Natural killer cell (primary cell): ENCODE measurements at regions not wholly inside any gene's neighbourhood (a gene's known extent, or its start where the extent isn't known, plus 50 kb on each side); places are given as distances from the start of the nearest gene placed in this dataset.

Experiments
- ATAC-seq, 3 donors: fragments of 150-1000 bp in 2 of 3; fragments of 200-7000 bp in 1 of 3; cut with Tn5 transposase; 1 replicate in 1 of 3; 2 replicates in 2 of 3; pipeline ENCODE4 v1.10.0; 2021; ENCODE audit warnings: mild to moderate bottlenecking in 2 of 3, moderate library complexity in 2 of 3
- DNase-seq, 2 donors: peaks; one replicate each; pipeline versions ENCODE4 v3.0.0 to v3.0.0-alpha.2; 2013 to 2021; ENCODE audit warnings: mixed read lengths in 1 of 2
- H3K27ac ChIP-seq: one replicate; pipeline ENCODE4 v1.5.1; 2013; ENCODE audit warnings: mild to moderate bottlenecking, low read length
- H3K27me3 ChIP-seq: one replicate; pipeline ENCODE4 v1.6.1; 2013; ENCODE audit warnings: low read length; ENCODE audit not compliant: control insufficient read depth, insufficient read depth
- H3K36me3 ChIP-seq: one replicate; pipeline ENCODE4 v1.6.1; 2013; ENCODE audit warnings: low read length; ENCODE audit not compliant: control insufficient read depth, insufficient read depth
- H3K4me1 ChIP-seq: one replicate; pipeline ENCODE4 v1.6.1; 2013; ENCODE audit warnings: low read length; ENCODE audit not compliant: control insufficient read depth, insufficient read depth
- H3K4me3 ChIP-seq: one replicate; pipeline ENCODE4 v1.5.1; 2013; ENCODE audit warnings: low read length
- H3K9me3 ChIP-seq: one replicate; pipeline ENCODE4 v1.6.1; 2013; ENCODE audit warnings: low read length; ENCODE audit not compliant: control insufficient read depth, insufficient read depth
- H3K27ac Mint-ChIP-seq, 2 donors: one replicate each; pipeline ENCODE4 v1.8.0; 2022; ENCODE audit warnings: mild to moderate bottlenecking in 2 of 2, mixed read lengths in 2 of 2, moderate library complexity in 1 of 2
- H3K27me3 Mint-ChIP-seq, 2 donors: one replicate each; pipeline ENCODE4 v1.8.0; 2022; ENCODE audit warnings: low read depth in 2 of 2, mixed read lengths in 2 of 2
- H3K36me3 Mint-ChIP-seq: one replicate; pipeline ENCODE4 v1.8.0; 2022; ENCODE audit warnings: mixed read lengths
- H3K4me1 Mint-ChIP-seq, 2 donors: one replicate each; pipeline ENCODE4 v1.8.0; 2022; ENCODE audit warnings: mixed read lengths in 2 of 2
- H3K4me3 Mint-ChIP-seq: one replicate; pipeline ENCODE4 v1.8.0; 2022; ENCODE audit warnings: mild to moderate bottlenecking, moderate library complexity, mixed read lengths
- H3K9me3 Mint-ChIP-seq, 2 donors: one replicate each; pipeline ENCODE4 v1.8.0; 2022; ENCODE audit warnings: mixed read lengths in 2 of 2
- WGBS: methylation state at CpG from one replicate; pipeline ENCODE4 v1.1.7; 2013; ENCODE audit warnings: missing lambda C conversion rate; ENCODE audit not compliant: insufficient coverage; 5-methylcytosine and 5-hydroxymethylcytosine counted together
- intact Hi-C: fragments of 100-400 bp; cut with micrococcal nuclease; formaldehyde crosslinking; loops from one replicate; pipeline ENCODE4 v1.14.2; 2022
- TF ChIP-seq, protein P1 (sequence below): fragments of 200-600 bp; IDR thresholded peaks from one replicate; pipeline ENCODE4 v1.8.0; 2022; ENCODE audit warnings: antibody characterized with exemption

GRCh38 chr9:18154661-18155060 lies 319.3 kb upstream of the ADAMTSL1 start:
- H3K27ac Mint-ChIP-seq = no peak overlapping the region
- WGBS = 77% methylated on average over 1 of the region's 1 CpG
- H3K4me1 Mint-ChIP-seq = no peaks in the 10 kb centered on the region
- Histone ChIP-seq H3K27ac (no peak overlapping the region), H3K27me3 (no peaks in the 10 kb centered on the region), H3K36me3 (no peaks in the 10 kb centered on the region), H3K9me3 (no peaks in the 10 kb centered on the region), H3K4me3 (no peak overlapping the region), H3K4me1 (no peaks in the 10 kb centered on the region)
- H3K27me3 Mint-ChIP-seq = no peaks in the 10 kb centered on the region
- TF ChIP-seq, protein P1, sequence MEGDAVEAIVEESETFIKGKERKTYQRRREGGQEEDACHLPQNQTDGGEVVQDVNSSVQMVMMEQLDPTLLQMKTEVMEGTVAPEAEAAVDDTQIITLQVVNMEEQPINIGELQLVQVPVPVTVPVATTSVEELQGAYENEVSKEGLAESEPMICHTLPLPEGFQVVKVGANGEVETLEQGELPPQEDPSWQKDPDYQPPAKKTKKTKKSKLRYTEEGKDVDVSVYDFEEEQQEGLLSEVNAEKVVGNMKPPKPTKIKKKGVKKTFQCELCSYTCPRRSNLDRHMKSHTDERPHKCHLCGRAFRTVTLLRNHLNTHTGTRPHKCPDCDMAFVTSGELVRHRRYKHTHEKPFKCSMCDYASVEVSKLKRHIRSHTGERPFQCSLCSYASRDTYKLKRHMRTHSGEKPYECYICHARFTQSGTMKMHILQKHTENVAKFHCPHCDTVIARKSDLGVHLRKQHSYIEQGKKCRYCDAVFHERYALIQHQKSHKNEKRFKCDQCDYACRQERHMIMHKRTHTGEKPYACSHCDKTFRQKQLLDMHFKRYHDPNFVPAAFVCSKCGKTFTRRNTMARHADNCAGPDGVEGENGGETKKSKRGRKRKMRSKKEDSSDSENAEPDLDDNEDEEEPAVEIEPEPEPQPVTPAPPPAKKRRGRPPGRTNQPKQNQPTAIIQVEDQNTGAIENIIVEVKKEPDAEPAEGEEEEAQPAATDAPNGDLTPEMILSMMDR = no peak
- ATAC-seq (no peak), DNase-seq (no peak)
- no peaks in the 10 kb centered on the region for H3K36me3 Mint-ChIP-seq
- H3K4me3 Mint-ChIP-seq = no peak overlapping the region
- peaks cover 7 to 18% of the 10 kb centered on the region in 2 donors for H3K9me3 Mint-ChIP-seq
- intact Hi-C loops = no loop called here

GRCh38 chr9:18159254-18159653 lies 314.7 kb upstream of the ADAMTSL1 start:
- Mint-ChIP-seq H3K4me3 (no peak overlapping the region), H3K36me3 (no peaks in the 10 kb centered on the region), H3K4me1 (no peaks in the 10 kb centered on the region), H3K9me3 (peaks cover 0 to 6% of the 10 kb centered on the region in 2 donors), H3K27me3 (no peaks in the 10 kb centered on the region), H3K27ac (no peak overlapping the region)
- DNase-seq (no peak), ATAC-seq (no peak)
- Histone ChIP-seq H3K27me3 (no peaks in the 10 kb centered on the region), H3K9me3 (no peaks in the 10 kb centered on the region), H3K4me3 (no peak overlapping the region), H3K27ac (no peak overlapping the region), H3K4me1 (no peaks in the 10 kb centered on the region), H3K36me3 (no peaks in the 10 kb centered on the region)
- 67% methylated on average over 1 of the region's 3 CpGs for WGBS
- TF ChIP-seq, protein P1 = no peak
- intact Hi-C loops = no loop called here

DNA sequence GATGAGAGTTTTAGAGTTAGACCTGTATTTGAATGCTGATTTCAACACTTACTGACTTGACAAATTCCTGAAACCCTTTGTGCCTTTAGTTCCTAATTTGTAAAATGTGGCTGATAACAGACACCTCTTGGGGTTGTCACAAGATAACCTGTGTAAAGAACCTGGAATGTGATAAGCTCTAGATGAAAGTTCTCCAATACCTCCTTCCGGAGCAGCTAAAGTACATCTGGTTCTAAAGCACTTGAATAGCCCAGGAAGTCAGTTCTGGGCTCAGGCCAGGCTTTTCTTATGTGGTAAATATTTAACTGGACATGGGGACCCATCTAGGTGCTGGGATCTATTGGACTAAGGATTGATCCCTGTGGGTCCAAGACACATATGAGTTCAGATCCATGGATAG lies 310.8 kb upstream of the ADAMTSL1 start:
- intact Hi-C loops = no loop called here
- Mint-ChIP-seq H3K4me1 (no peaks in the 10 kb centered on the region), H3K9me3 (peaks cover 0 to 2% of the 10 kb centered on the region in 2 donors), H3K27ac (no peak overlapping the region), H3K36me3 (no peaks in the 10 kb centered on the region), H3K4me3 (no peak overlapping the region), H3K27me3 (no peaks in the 10 kb centered on the region)
- H3K27ac ChIP-seq = no peak overlapping the region
- no peaks in the 10 kb centered on the region for H3K9me3 ChIP-seq
- H3K4me3 ChIP-seq = no peak overlapping the region
- H3K4me1 ChIP-seq = no peaks in the 10 kb centered on the region
- TF ChIP-seq, protein P1 = no peak
- 91% methylated on average over 1 of the region's 1 CpG for WGBS
- DNase-seq (no peak), ATAC-seq (no peak)
- H3K27me3 ChIP-seq = no peaks in the 10 kb centered on the region
- H3K36me3 ChIP-seq = no peaks in the 10 kb centered on the region

GRCh38 chr9:18167733-18168132 lies 306.2 kb upstream of the ADAMTSL1 start:
- no peak overlapping the region for H3K4me3 Mint-ChIP-seq
- H3K9me3 Mint-ChIP-seq = peaks cover 0 to 8% of the 10 kb centered on the region in 2 donors
- no peak overlapping the region for H3K27ac Mint-ChIP-seq
- H3K27ac ChIP-seq = no peak overlapping the region
- TF ChIP-seq, protein P1 = no peak
- H3K4me1 Mint-ChIP-seq = no peaks in the 10 kb centered on the region
- no peaks in the 10 kb centered on the region for H3K27me3 ChIP-seq
- H3K4me1 ChIP-seq = no peaks in the 10 kb centered on the region
- intact Hi-C loops = no loop called here
- H3K36me3 ChIP-seq = no peaks in the 10 kb centered on the region
- DNase-seq (no peak), ATAC-seq (no peak)
- H3K9me3 ChIP-seq = no peaks in the 10 kb centered on the region
- H3K4me3 ChIP-seq = no peak overlapping the region
- no peaks in the 10 kb centered on the region for H3K27me3 Mint-ChIP-seq
- H3K36me3 Mint-ChIP-seq = no peaks in the 10 kb centered on the region
- no CpG with 5 or more reads among the region's 1 CpG for WGBS
